CD8-positive, alpha-beta memory T cell (primary cell): ENCODE measurements at regions not wholly inside any gene's neighbourhood (a gene's known extent, or its start where the extent isn't known, plus 50 kb on each side); places are given as distances from the start of the nearest gene placed in this dataset.

Experiments
- CTCF ChIA-PET: fragments of 350-600 bp; sonication (Branson Sonifier 250); formaldehyde crosslinking; loops from one replicate; lab custom pipeline; 2021; ENCODE audit warnings: antibody characterized with exemption; lab: Charles Lee
- POLR2A ChIA-PET: fragments of 350-600 bp; sonication (Branson Sonifier 250); formaldehyde crosslinking; loops from one replicate; lab custom pipeline; 2021; ENCODE audit warnings: antibody characterized with exemption; lab: Charles Lee
- DNase-seq, 5 donors: peaks; one replicate each; pipeline versions ENCODE4 v3.0.0 to v3.0.0-alpha.2; 2020 to 2022; ENCODE audit warnings: mixed read lengths in 1 of 5
- H3K27ac ChIP-seq: one replicate; pipeline ENCODE4 v1.7.0; 2013; ENCODE audit warnings: low read depth, mild to moderate bottlenecking, low read length, moderate library complexity
- H3K27me3 ChIP-seq: 2 replicates; pipeline ENCODE4 v1.7.0; 2013; ENCODE audit warnings: low read length, mild to moderate bottlenecking; ENCODE audit not compliant: insufficient read depth, poor library complexity, severe bottlenecking
- H3K36me3 ChIP-seq: 2 replicates; pipeline ENCODE4 v1.7.0; 2013; ENCODE audit warnings: mild to moderate bottlenecking, low read length, moderate library complexity; ENCODE audit not compliant: insufficient read depth
- H3K4me1 ChIP-seq: 2 replicates; pipeline ENCODE4 v1.7.0; 2013; ENCODE audit warnings: mild to moderate bottlenecking, low read length, moderate library complexity; ENCODE audit not compliant: insufficient read depth
- H3K4me3 ChIP-seq: 2 replicates; pipeline ENCODE4 v1.7.0; 2013; ENCODE audit warnings: mild to moderate bottlenecking, low read length
- H3K9me3 ChIP-seq: 2 replicates; pipeline ENCODE4 v1.7.0; 2013; ENCODE audit warnings: mild to moderate bottlenecking, low read length
- H3K27ac Mint-ChIP-seq, 8 donors: one replicate each; pipeline ENCODE4 v1.8.0; 2020 to 2021; ENCODE audit warnings: mixed read lengths in 8 of 8, mild to moderate bottlenecking in 6 of 8, inconsistent platforms in 3 of 8, moderate library complexity in 3 of 8
- H3K27me3 Mint-ChIP-seq, 2 donors: one replicate each; pipeline ENCODE4 v1.8.0; 2020 to 2021; ENCODE audit warnings: mixed read lengths in 2 of 2, mild to moderate bottlenecking in 1 of 2, moderate library complexity in 1 of 2
- H3K36me3 Mint-ChIP-seq, 3 donors: one replicate each; pipeline ENCODE4 v1.8.0; 2020 to 2021; ENCODE audit warnings: mixed read lengths in 3 of 3, inconsistent platforms in 1 of 3, mild to moderate bottlenecking in 1 of 3
- H3K4me1 Mint-ChIP-seq, 3 donors: one replicate each; pipeline ENCODE4 v1.8.0; 2020 to 2021; ENCODE audit warnings: mixed read lengths in 3 of 3, inconsistent platforms in 1 of 3, mild to moderate bottlenecking in 1 of 3
- H3K4me3 Mint-ChIP-seq, 7 donors: one replicate each; pipeline ENCODE4 v1.8.0; 2020 to 2021; ENCODE audit warnings: mixed read lengths in 7 of 7, mild to moderate bottlenecking in 6 of 7, moderate library complexity in 4 of 7, inconsistent platforms in 2 of 7
- H3K9me3 Mint-ChIP-seq, 5 donors: one replicate each; pipeline ENCODE4 v1.8.0; 2020 to 2022; ENCODE audit warnings: mixed read lengths in 5 of 5, mild to moderate bottlenecking in 3 of 5, moderate library complexity in 2 of 5, inconsistent platforms in 1 of 5

DNA sequence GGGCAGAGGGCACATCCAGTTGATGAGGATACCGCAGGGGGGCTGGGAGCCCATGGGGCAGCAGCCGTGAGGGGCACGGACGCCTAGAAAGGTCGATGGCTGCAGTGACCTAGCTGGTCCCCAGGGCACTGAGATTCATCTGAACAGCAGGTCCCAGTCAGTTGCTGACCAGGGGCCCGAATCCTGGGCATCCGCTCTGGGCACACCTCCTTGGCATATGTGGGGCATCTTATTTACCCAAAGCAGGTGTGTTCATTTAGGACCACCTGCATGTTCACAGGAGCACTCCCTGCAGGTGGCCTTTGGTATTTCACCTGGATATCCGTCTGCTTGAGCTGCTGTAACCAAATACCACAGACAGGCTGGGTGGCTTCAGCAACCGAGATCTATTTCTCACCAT is 72.0 kb upstream of the ODC1 start:
- Histone ChIP-seq H3K4me1 (no peaks in the 10 kb centered on the region), H3K9me3 (peaks cover 6% of the 10 kb centered on the region), H3K27ac (no peak overlapping the region), H3K27me3 (no peaks in the 10 kb centered on the region), H3K36me3 (no peaks in the 10 kb centered on the region), H3K4me3 (no peak overlapping the region)
- Mint-ChIP-seq H3K4me1 (no peaks in the 10 kb centered on the region), H3K27me3 (peaks cover 1 to 8% of the 10 kb centered on the region in 2 donors), H3K36me3 (peaks cover 0 to 16% (median 3%) of the 10 kb centered on the region in 3 donors), H3K9me3 (peaks cover 16 to 22% (median 19%) of the 10 kb centered on the region in 5 donors), H3K4me3 (no peak overlapping the region), H3K27ac (no peak overlapping the region)
- CTCF ChIA-PET = no interaction called here
- POLR2A ChIA-PET = no interaction called here
- no peak for DNase-seq

DNA sequence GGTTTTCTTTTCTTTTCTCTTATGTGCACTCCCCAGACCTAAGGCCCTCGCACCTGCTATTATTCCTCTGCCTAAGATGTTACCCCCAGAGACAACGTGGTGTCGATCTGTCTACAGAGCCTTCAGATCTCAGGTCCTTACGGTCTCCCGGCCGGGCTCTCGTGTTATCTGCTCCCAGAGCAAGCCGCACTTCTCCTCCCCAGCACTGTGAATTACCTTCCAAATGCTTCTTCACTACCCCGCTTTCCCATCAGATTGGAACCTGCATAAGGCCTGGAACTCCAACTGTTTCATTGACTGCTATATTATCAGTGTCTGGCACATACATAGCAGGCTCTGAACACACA is 71.2 kb upstream of the ODC1 start:
- Mint-ChIP-seq H3K4me3 (no peak overlapping the region), H3K9me3 (peaks cover 17 to 29% (median 26%) of the 10 kb centered on the region in 5 donors), H3K36me3 (peaks cover 1 to 21% (median 3%) of the 10 kb centered on the region in 3 donors), H3K4me1 (no peaks in the 10 kb centered on the region), H3K27me3 (peaks cover 1 to 8% of the 10 kb centered on the region in 2 donors), H3K27ac (no peak overlapping the region)
- POLR2A ChIA-PET = no interaction called here
- peaks cover 6% of the 10 kb centered on the region for H3K9me3 ChIP-seq
- H3K4me1 ChIP-seq = no peaks in the 10 kb centered on the region
- H3K36me3 ChIP-seq = no peaks in the 10 kb centered on the region
- no peak overlapping the region for H3K27ac ChIP-seq
- DNase-seq = peak in 1 of 5 donors; percentile 18
- H3K4me3 ChIP-seq = no peak overlapping the region
- CTCF ChIA-PET = no interaction called here
- H3K27me3 ChIP-seq = no peaks in the 10 kb centered on the region

DNA sequence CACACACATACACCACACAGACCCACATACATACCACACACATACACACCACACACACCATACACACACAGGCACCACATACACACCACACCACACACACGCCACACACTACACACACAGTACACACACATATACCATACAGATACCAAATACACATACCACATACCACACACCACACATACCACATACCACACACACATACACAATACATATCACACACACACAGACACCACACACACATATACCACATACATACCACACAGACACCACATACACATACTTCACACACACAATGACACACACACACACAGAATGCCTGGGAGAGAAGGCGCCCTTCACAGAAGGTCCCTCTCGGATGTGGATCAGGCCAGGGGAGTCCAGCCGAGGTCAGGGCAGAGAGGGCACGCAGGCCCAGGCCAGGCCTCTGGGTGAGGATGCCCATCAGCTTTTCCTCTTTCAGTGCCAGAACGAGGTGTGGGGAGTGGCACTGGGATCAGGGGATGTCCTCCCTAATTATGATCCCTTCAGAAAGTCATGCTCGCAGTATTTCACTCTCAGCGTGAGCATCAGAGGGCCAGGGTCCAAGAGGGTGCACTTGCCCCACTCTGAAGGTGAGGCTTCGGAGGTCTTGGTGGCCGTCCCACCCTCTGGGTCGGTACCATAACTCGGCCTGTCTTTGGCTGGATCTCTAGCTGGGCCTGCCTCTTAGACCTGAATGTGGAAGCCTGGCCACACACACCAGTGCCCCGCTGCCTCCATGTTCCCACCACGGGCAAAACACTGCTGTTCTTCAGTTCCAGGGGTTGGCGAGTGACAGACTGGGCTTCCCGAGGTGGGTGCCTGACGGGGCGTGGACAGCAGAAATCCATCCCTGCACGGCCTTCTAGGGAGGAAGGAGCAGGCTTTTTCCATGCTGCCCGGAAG is 70.6 kb upstream of the ODC1 start:
- ChIA-PET POLR2A (no interaction called here), CTCF (no interaction called here)
- H3K4me3 ChIP-seq = no peak overlapping the region
- DNase-seq = peak in 1 of 5 donors; percentile 12
- H3K36me3 Mint-ChIP-seq = peaks cover 1 to 21% (median 3%) of the 10 kb centered on the region in 3 donors
- H3K4me1 Mint-ChIP-seq = peaks cover 0 to 4% (median 0%) of the 10 kb centered on the region in 3 donors
- H3K27me3 Mint-ChIP-seq = peaks cover 1 to 3% of the 10 kb centered on the region in 2 donors
- no peaks in the 10 kb centered on the region for H3K36me3 ChIP-seq
- H3K4me3 Mint-ChIP-seq = no peak overlapping the region
- no peaks in the 10 kb centered on the region for H3K4me1 ChIP-seq
- H3K27ac Mint-ChIP-seq = no peak overlapping the region
- H3K9me3 ChIP-seq = peaks cover 6% of the 10 kb centered on the region
- peaks cover 17 to 29% (median 26%) of the 10 kb centered on the region in 5 donors for H3K9me3 Mint-ChIP-seq
- H3K27ac ChIP-seq = no peak overlapping the region
- H3K27me3 ChIP-seq = no peaks in the 10 kb centered on the region

DNA sequence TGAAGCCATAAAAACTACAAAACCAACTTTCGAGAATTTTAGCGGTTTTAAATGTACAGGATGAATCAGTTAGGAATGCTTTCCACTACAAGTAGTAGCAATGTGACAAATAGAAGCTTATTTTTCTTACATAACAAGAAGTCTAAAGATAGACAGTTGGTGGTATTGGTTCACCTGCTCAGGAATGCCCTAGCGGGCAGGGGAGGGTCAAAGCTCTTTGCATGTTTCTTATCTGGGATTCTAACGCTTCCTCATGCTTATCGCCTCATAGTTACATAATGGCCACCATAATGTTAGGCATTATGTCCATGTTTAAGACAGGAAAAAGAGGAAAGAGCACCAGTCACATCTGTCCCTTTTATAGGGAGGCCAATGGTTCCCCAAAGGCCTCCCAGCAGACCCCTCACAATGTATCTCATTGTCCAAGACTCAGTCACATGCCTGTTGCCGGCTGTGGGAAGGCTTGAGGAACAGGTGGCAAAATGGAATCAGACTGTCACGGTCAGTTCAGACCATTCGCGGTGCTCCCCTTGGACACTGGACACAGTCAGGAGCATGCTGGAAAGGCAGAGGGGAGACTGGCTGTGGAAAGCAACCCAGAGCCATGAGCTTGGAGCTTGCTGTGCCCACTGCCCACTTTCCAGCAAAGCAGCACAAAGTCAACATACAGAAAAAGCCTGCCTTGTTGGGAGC is 69.4 kb upstream of the ODC1 start:
- Histone ChIP-seq H3K27ac (no peak overlapping the region), H3K4me1 (no peaks in the 10 kb centered on the region), H3K27me3 (no peaks in the 10 kb centered on the region), H3K4me3 (no peak overlapping the region), H3K36me3 (no peaks in the 10 kb centered on the region), H3K9me3 (peaks cover 6% of the 10 kb centered on the region)
- Mint-ChIP-seq H3K4me3 (no peak overlapping the region), H3K36me3 (peaks cover 1 to 21% (median 3%) of the 10 kb centered on the region in 3 donors), H3K27ac (no peak overlapping the region), H3K27me3 (peaks cover 0 to 1% of the 10 kb centered on the region in 2 donors), H3K9me3 (peaks cover 17 to 29% (median 26%) of the 10 kb centered on the region in 5 donors), H3K4me1 (peaks cover 0 to 4% (median 0%) of the 10 kb centered on the region in 3 donors)
- peak in 1 of 5 donors; percentile 40 for DNase-seq
- CTCF ChIA-PET = interaction anchor here (1.4 kb wide), 1 partner anchor 21 kb away, joined by 3 read pairs; no protein-coding TSS in a partner anchor
- POLR2A ChIA-PET = no interaction called here

GRCh38 chr2:10515887-10516286 is 67.8 kb upstream of the ODC1 start:
- no peak for DNase-seq
- Mint-ChIP-seq H3K4me3 (no peak overlapping the region), H3K9me3 (peaks cover 17 to 29% (median 26%) of the 10 kb centered on the region in 5 donors), H3K27me3 (no peaks in the 10 kb centered on the region), H3K27ac (no peak overlapping the region), H3K36me3 (peaks cover 1 to 21% (median 3%) of the 10 kb centered on the region in 3 donors), H3K4me1 (peaks cover 0 to 4% (median 0%) of the 10 kb centered on the region in 3 donors)
- no peaks in the 10 kb centered on the region for H3K27me3 ChIP-seq
- no peaks in the 10 kb centered on the region for H3K36me3 ChIP-seq
- H3K9me3 ChIP-seq = peaks cover 6% of the 10 kb centered on the region
- H3K4me1 ChIP-seq = no peaks in the 10 kb centered on the region
- ChIA-PET POLR2A (interaction anchor here (0.8 kb wide), 1 partner anchor 22 kb away, joined by 3 read pairs; no protein-coding TSS in a partner anchor), CTCF (no interaction called here)
- no peak overlapping the region for H3K4me3 ChIP-seq
- no peak overlapping the region for H3K27ac ChIP-seq

DNA sequence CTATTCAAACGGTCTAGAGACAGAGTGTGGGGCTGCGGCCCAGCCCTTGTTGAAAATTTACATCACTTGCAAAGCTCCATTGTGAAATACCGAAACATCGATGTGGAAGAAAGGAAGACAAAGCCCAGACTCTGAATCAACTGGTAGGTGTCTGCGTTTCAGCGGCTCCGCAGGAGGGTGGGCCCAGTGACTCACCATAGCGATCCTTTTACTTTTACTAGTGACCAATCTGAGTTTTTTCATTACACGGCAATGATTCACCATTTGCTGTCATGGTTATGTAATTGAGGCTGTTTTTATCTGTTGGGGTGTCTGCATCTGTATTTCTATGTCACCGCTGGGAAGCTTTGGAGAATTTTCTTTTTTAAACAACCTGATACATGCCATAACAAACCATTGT is 66.6 kb upstream of the ODC1 start:
- DNase-seq = no peak
- POLR2A ChIA-PET = no interaction called here

DNA sequence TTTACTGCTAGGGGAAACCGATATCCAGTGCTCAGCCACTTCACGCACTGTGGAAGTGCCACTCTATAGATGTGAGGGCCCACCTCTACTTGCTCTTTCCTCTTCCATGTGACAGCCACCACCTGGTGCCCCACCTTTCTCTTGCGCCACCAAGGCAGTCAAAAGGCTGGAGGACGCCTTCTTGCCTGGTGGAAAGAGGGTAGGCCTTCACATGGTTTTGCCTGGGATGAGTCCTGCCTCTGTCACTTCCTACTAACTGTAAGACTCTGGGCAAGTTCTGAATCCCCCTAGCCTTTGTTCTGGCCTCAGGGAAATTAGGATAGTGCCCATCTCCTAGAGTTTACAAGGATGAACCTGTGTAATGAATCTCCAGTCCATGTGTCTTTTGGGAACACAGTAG is 66.1 kb upstream of the ODC1 start:
- Histone ChIP-seq H3K9me3 (peaks cover 6% of the 10 kb centered on the region), H3K4me3 (no peak overlapping the region), H3K36me3 (no peaks in the 10 kb centered on the region), H3K27me3 (no peaks in the 10 kb centered on the region), H3K27ac (no peak overlapping the region), H3K4me1 (no peaks in the 10 kb centered on the region)
- Mint-ChIP-seq H3K9me3 (peaks cover 17 to 29% (median 26%) of the 10 kb centered on the region in 5 donors), H3K4me1 (peaks cover 0 to 4% (median 0%) of the 10 kb centered on the region in 3 donors), H3K36me3 (peaks cover 1 to 21% (median 3%) of the 10 kb centered on the region in 3 donors), H3K4me3 (no peak overlapping the region), H3K27ac (no peak overlapping the region), H3K27me3 (no peaks in the 10 kb centered on the region)
- ChIA-PET POLR2A (no interaction called here), CTCF (no interaction called here)
- no peak for DNase-seq

More for the DNA sequence above, 66.6 kb upstream of the ODC1 start:
- peaks cover 6% of the 10 kb centered on the region for H3K9me3 ChIP-seq
- H3K4me3 ChIP-seq = no peak overlapping the region
- no peaks in the 10 kb centered on the region for H3K27me3 Mint-ChIP-seq
- H3K27ac Mint-ChIP-seq = no peak overlapping the region
- CTCF ChIA-PET = no interaction called here
- no peak overlapping the region for H3K27ac ChIP-seq
- no peak overlapping the region for H3K4me3 Mint-ChIP-seq
- peaks cover 1 to 21% (median 3%) of the 10 kb centered on the region in 3 donors for H3K36me3 Mint-ChIP-seq
- no peaks in the 10 kb centered on the region for H3K36me3 ChIP-seq
- H3K9me3 Mint-ChIP-seq = peaks cover 17 to 29% (median 26%) of the 10 kb centered on the region in 5 donors
- H3K4me1 Mint-ChIP-seq = peaks cover 0 to 4% (median 0%) of the 10 kb centered on the region in 3 donors
- no peaks in the 10 kb centered on the region for H3K4me1 ChIP-seq
- no peaks in the 10 kb centered on the region for H3K27me3 ChIP-seq

DNA sequence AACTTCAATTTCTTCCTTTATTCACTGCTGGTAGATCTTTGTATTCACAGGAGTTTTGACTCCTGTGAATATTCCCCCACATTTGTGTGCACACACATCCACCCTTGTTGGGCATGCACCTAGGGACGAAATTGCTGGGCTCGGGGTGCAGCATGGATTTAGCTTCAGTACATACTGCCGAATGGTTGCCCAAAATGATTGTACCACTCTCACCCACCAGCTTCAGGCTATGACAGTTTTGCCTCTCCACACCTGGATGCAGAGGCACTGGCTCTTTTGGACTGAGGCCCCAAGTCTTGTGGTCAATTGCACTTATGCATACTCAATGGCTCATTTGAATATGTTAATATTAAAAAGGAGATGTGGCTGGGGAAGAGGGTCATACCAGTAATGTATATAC is 65.1 kb upstream of the ODC1 start:
- POLR2A ChIA-PET = no interaction called here
- Histone ChIP-seq H3K27ac (no peak overlapping the region), H3K4me3 (no peak overlapping the region), H3K9me3 (peaks cover 6% of the 10 kb centered on the region), H3K4me1 (no peaks in the 10 kb centered on the region), H3K27me3 (no peaks in the 10 kb centered on the region), H3K36me3 (no peaks in the 10 kb centered on the region)
- CTCF ChIA-PET = no interaction called here
- no peak overlapping the region for H3K27ac Mint-ChIP-seq
- H3K9me3 Mint-ChIP-seq = peaks cover 19 to 29% (median 26%) of the 10 kb centered on the region in 5 donors
- no peaks in the 10 kb centered on the region for H3K27me3 Mint-ChIP-seq
- H3K36me3 Mint-ChIP-seq = peaks cover 1 to 21% (median 3%) of the 10 kb centered on the region in 3 donors
- peaks cover 0 to 4% (median 0%) of the 10 kb centered on the region in 3 donors for H3K4me1 Mint-ChIP-seq
- DNase-seq = no peak
- H3K4me3 Mint-ChIP-seq = no peak overlapping the region
